ENCODE measurements at regions not wholly inside any gene's neighbourhood (a gene's known extent, or its start where the extent isn't known, plus 50 kb on each side); places are given as distances from the start of the nearest gene placed in this dataset.
A peak's percentile ranks its signal among the peaks of the same experiment; 100 is the strongest.
"Not testable (repeated sequence)": the region's sequence is repeated elsewhere in the genome, so short reads cannot be mapped to it uniquely, and the experiment has no call there.

DNA sequence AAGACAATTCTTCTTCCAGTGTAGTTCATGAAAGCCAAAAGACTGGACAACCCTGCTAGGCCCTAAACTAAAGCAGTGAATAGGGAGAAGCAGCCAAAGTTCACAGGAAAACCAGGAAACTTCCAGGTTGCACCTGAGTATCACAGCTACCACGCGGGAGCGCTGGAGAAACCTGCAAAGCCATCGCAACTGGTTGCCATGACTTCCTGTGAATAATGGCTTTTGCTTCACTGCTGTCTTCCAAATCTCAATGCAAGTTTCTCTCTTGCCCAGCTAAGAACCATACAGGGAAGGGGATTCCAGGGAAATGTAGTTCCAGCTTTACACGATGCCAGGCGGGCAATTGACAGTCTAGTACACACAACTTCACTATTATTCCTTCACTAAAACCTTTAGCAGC, 114.1 kb downstream of the GXYLT1 start:
- no peak for DNase-seq (ENCODE audit: low read depth in 2 of 2)

DNA sequence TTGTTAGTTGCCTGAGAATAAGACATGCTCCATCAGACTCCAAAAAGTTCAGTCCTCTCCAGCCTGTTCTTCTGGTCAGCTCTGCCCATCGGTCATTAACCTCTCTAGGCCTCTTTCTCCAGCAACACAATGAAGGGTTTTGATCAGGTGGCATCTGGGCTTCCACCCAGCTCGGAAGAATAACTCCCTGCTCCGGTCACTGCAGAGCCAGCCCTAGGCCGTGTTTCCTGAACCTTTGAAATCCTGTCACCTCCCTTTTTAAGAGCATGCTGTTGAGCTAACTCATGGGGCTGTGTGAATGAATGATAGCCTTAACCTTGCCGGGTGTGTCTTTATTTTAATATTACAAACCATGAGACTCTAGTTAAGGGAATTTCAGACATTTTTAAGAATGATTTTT, 117.1 kb downstream of the GXYLT1 start:
- DNase-seq (ENCODE audit: low read depth in 2 of 2): no peak

GRCh38 chr12:42024495-42024830, 120.2 kb downstream of the GXYLT1 start:
- no peak for DNase-seq (ENCODE audit: low read depth in 2 of 2)

GRCh38 chr12:42023733-42024494, 120.8 kb downstream of the GXYLT1 start:
- DNase-seq (ENCODE audit: low read depth in 2 of 2): peak; percentile 28 to 34

- not testable (repeated sequence) for DNase-seq (ENCODE audit: low read depth in 2 of 2)
These were observed 122.7 kb downstream of the GXYLT1 start for GRCh38 chr12:42021937-42022336.

DNA sequence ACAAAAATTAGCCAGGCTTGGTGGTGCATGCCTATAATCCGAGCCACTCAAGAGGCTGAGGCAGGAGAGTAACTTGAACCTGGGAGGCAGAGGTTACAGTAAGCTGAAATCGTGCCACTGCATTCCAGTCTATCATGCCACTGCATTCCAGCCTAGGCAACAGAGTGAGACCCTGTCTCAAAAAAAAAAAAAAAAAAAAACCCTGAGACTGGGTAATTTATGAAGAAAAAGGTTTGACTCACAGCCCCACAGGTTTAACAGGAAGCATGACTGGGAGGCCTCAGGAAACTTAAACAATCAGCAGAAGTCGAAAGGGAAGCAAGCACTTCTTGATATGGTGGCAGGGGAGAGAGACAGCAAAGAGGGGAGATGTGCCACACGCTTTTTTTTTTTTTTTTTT, 123.2 kb downstream of the GXYLT1 start:
- no peak for DNase-seq (ENCODE audit: low read depth in 2 of 2)

DNA sequence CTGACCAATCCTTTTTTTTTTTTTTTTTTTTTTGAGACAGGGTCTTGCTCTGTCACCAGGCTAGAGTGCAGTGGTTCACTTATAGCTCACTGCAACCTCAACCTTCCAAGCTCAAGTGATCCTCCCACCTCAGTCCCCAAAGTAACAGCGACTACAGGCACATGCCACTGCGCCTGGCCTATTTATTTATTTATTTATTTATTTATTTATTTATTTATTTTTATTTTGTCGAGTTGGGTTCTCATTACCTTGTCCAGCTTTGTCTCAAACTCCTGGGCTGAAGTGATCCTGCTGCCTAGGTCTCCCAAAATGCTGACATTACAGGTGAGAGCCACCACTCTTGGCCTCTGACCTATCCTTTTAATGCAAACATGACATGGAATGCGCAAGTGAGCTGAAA, 124.4 kb downstream of the GXYLT1 start:
- no peak for DNase-seq (ENCODE audit: low read depth in 2 of 2)

GRCh38 chr12:42019746-42020145, 124.9 kb downstream of the GXYLT1 start:
- DNase-seq (ENCODE audit: low read depth in 2 of 2): no peak

GRCh38 chr12:42017051-42017450, 127.6 kb downstream of the GXYLT1 start:
- DNase-seq (ENCODE audit: low read depth in 2 of 2): no peak

- DNase-seq (ENCODE audit: low read depth in 2 of 2): no peak
These were observed 129.6 kb downstream of the GXYLT1 start for GRCh38 chr12:42015051-42015461.

DNA sequence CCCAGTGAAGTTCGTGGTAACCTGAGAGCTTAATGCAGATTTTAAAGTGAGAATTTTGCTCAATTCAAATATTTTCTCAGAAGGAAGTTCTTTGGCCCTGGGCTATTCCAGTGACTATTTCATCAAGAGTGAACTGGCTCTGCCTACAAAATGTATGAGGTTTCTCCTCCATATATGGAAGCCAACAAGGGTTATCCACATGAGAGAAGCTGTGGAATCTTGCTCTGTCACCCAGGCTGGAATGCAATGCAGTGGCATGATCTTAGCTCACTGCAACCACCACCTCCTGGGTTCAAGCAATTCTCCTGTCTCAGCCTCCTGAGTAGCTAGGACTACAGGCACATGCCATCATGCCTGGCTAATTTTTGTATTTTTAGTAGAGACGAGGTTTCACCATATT, 132.2 kb downstream of the GXYLT1 start:
- not testable (repeated sequence) for DNase-seq (ENCODE audit: low read depth in 2 of 2)

DNA sequence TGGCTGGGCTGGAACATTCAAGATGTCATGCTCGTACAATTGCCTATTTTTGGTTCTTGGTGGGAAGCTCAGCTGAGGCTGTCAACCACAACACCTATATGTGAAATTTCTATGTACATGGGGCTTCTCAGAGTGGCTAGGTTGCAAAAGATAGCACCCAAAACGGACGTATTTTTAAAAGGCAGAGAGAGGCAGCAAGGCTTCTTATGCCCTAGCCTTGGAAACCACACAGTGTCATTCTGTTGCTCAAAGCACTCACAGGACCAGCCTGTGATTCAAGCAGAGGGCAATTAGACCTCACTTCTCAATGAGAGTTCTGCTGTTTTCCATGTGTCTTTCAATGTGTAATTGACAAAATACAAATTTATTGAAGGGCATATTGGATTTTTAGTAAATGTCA, 134.0 kb downstream of the GXYLT1 start:
- DNase-seq (ENCODE audit: low read depth in 2 of 2): no peak

DNA sequence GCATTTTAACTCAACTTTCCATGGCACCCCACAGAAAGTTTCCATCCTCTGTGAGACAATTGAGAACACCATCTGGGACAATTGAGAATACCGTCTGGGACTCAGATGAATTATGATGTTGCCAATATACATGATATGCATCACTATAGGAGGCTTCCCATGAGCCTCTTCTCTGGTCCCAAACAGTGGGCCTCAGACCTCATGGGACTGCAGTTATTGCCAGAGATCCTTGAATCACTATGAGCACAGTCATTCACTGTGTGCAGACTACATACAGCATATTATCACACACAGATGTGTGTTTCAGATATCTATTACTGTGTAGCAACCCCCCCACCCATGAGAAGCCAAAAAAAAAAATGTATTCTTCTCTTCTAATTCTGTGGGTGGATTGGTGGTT, 134.4 kb downstream of the GXYLT1 start:
- no peak for DNase-seq (ENCODE audit: low read depth in 2 of 2)

DNA sequence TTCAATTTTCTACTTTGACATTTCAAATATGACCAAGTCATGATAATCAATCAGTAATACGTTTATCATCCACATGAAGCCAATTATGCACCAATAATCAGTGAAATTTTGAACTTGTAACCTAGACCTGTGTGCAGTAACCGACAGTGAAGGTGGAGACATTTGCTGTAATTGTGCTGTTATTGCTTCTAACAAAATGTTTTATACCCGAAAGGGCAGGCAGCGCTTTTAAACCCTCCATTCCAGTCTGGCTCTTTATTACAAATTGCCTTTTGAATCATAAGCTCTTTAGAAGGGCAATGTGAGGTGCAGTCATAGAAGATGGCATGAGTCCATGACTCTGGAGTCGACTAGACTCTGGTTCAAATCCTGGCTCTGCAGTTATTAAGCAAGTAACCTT, 135.7 kb downstream of the GXYLT1 start:
- no peak for DNase-seq (ENCODE audit: low read depth in 2 of 2)

- no peak for DNase-seq (ENCODE audit: low read depth in 2 of 2)
These were observed 141.6 kb downstream of the GXYLT1 start for GRCh38 chr12:42003031-42003430.

DNA sequence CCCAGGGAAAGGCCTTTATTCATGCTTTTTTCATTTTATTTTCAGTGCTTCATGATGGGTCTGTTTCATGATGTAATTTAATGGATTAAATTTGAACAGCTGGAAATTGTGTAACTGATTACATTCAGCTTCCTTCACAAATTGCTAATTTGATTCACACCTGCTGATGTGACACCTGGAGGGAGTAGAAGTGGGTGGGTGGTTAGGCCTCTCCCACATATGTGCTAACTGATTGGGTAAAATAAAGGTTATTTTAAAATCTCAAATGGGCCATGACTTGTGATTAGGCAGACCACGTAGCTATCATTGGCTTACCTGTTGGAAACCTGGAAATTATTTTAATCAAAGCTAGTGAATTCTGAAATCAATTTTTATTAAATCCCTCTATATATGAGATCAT, 142.1 kb downstream of the GXYLT1 start:
- DNase-seq (ENCODE audit: low read depth in 2 of 2): no peak

DNA sequence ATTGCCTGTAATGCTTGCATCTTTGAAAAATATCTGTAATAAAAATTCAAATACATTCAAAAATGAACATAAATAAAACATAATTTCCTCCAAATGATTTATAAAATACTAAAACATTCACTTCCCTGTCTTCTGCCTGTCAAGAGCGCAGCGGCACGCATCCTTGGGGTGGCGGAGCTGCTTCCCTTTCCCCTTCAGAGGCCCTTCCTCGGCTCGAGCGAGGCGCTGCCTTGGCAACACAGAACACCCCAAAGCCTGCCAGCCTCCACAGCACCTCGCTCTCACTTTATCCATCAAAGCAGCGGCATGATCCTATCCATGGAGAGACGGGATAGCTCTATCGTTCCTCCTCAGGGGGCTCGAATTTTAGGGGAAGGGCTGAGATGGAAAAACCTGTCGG, 146.2 kb downstream of the GXYLT1 start:
- DNase-seq (ENCODE audit: low read depth in 2 of 2): no peak

GRCh38 chr12:41993283-41993682, 151.4 kb downstream of the GXYLT1 start:
- no peak for DNase-seq (ENCODE audit: low read depth in 2 of 2)

DNA sequence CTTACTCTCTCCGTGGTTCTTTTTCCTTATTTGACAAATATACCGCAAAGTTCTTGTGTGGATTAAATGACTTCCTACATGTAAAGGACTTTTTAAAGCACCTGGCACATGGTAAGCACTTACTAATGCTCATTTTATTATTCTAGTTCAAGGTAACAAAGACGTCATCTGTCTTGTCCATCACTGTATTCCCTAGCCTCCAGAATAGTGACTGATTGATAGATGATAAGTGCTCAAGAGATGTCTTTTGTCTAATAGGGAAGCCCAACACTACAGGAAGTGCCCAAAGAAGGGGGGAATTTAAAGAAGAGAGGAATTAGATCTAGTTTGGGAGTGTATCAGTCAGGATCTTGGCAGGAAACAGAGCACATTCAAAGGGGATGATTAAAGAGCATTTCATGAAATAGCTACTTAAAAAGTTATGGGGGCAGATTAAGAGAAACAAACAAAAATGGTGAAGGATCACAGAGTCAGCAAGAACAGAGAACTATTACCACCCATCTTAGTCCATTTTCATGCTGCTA, 151.9 kb downstream of the GXYLT1 start:
- DNase-seq (ENCODE audit: low read depth in 2 of 2): no peak

DNA sequence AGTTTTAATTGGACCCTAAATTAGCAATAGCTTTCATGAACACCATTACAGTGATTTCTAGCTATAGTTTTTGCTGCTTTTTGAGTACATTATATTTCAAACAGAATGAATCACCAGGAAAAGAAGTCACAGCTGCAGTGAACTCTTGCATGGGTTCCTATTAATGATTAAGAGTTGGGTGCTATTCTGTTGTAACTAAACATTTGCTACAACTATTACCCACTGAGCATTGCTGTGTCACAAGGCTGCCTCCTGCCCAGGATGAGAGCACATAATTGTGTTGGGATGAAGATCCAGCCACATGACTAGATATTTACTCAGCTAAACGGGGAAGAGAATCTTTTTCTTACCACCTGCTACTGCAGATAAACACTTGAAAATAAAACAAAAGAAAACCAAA, 152.7 kb downstream of the GXYLT1 start:
- DNase-seq (ENCODE audit: low read depth in 2 of 2): no peak

DNA sequence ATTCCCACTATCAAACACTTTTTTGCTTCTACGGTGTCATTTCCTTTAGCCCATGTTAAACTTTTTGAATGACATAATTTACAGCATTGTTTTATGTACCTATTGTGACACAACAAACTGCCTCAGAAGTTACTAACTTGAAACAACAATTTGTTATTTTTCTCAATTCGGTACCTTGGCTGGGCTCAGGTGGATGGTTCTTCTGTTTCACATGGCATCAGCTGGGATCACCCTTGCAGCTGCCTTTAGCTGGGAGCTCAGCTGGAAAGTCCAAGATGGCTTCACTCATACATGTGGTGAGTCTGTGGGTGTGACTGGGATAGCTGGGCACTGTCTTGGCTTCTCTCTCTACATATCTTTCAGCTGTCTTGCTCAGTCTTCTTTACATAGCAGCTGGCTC, 156.0 kb downstream of the GXYLT1 start:
- no peak for DNase-seq (ENCODE audit: low read depth in 2 of 2)

GRCh38 chr12:41986513-41986912, 158.2 kb downstream of the GXYLT1 start:
- not testable (repeated sequence) for DNase-seq (ENCODE audit: low read depth in 2 of 2)

DNA sequence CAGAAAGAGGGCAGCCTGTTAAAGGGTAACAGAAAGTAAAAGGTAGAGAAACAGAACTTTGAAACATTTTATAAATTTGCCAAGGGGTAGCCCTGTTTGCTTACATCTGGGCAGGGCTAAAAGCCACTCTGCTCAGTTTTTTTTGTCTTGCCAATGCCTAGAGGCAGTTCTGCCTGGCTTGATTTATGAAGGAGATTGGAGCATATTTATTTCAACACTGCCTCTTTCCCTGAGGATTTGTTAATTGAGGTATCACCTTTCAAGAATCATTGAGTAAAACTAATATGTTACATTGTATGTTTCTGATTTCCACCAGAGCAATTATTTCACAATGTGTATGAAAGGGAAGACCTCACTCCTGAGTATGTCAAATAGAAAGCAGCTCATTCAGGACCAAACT, 160.8 kb downstream of the GXYLT1 start:
- no peak for DNase-seq (ENCODE audit: low read depth in 2 of 2)

- no peak for DNase-seq (ENCODE audit: low read depth in 2 of 2)
These were observed 161.3 kb downstream of the GXYLT1 start for GRCh38 chr12:41983394-41983793.

Measured in activated CD8-positive, alpha-beta memory T cell treated with anti-CD3 and anti-CD28 coated beads for 4 hours (primary cell).